Iris pigment epithelial cell (primary cell): ENCODE measurements at regions not wholly inside any gene's neighbourhood (a gene's known extent, or its start where the extent isn't known, plus 50 kb on each side); places are given as distances from the start of the nearest gene placed in this dataset.
A peak's percentile ranks its signal among the peaks of the same experiment; 100 is the strongest.

Experiments
- DNase-seq: peaks from one replicate; pipeline ENCODE4 v3.0.0-alpha.2; 2011; ENCODE audit warnings: low read depth

DNA sequence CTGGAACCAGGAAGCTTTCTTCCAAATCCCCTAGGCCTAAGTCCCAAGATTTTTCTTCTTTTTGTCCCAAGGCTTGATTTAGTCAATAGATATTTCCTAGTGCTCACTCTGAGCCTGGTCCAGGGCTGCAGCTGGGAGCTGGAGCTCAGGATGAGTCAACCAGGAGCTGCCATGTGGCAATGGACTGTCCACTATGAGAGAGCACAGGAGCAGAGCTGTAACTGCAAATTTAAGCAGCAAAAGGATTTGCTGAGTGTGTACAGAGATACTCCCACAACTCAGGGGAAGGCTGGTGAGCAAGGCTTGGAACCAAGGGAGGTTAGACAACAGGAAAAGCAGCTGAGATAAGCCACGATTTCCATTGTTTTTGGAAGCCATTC, 92.1 kb upstream of the CXCL12 start:
- peak; percentile 52 for DNase-seq

- peak; percentile 17 for DNase-seq
Observed at GRCh38 chr10:44478040-44478439, 93.1 kb upstream of the CXCL12 start.

- no peak for DNase-seq
Observed at GRCh38 chr10:44478876-44479705, 94.2 kb upstream of the CXCL12 start.

- DNase-seq = no peak
Observed at GRCh38 chr10:44492678-44493077, 107.8 kb upstream of the CXCL12 start.

DNA sequence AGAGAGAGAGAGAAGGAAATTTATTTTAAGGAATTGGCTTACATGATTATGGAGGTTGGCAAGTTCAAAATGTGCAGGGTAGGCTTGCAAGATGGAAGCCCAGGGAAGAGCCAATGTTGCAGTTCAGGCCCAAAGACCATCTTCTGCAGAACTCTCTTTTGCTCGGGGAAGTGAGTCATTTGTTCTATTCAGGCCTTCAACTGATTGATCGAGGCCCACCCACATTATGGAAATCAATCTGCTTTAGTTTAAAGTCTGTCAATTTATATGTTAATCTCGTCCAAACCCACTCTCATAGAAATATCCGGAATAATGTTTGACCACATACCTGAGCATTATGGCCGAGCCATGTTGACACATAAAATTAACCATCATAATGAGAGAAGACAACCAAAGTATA, 113.3 kb upstream of the CXCL12 start:
- DNase-seq = no peak

GRCh38 chr10:44500451-44500850, 115.6 kb upstream of the CXCL12 start:
- no peak for DNase-seq

- no peak for DNase-seq
Observed at GRCh38 chr10:44506386-44506785, 121.5 kb upstream of the CXCL12 start.

- DNase-seq = peak; percentile 43
Observed at GRCh38 chr10:44510379-44511115, 125.7 kb upstream of the CXCL12 start.

DNA sequence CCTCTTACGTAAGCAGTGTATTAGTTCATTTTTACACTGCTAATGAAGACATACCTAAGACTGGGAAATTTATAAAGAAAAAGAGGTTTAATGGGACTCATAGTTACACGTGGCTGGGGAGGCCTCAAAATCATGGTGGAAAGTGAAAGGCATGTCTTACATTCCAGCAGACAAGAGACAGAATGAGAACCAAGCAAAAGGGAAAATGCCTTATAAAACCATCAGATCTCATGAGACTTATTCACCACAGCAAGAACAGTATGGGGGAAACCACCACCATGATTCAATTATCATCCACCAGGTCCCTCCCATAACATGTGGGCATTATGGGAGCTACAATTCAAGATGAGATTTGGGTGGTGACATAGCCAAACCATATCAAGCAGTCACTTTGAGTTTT, 126.3 kb upstream of the CXCL12 start:
- DNase-seq = no peak

- DNase-seq = no peak
Observed at GRCh38 chr10:44511601-44512000, 126.7 kb upstream of the CXCL12 start.

GRCh38 chr10:44512431-44513022, 127.6 kb upstream of the CXCL12 start:
- no peak for DNase-seq

DNA sequence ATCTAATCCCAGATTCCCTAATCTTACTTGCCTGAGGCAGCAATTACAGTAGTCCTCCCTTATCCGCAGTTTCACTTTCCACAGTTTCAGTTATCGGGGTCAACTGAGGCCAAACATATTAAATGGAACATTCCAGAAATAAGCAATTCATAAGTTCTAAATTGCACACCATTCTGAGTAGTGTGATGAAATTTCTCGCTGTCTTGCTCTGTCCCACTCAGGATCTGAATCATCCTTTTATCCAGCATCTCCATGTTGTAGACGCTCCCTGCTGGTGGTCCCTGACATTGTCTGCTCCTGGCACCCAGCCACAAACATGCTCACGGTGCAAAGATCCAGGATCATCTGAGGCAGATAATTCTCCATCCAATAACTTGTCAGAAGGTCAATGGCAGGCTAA, 128.7 kb upstream of the CXCL12 start:
- DNase-seq = peak; percentile 40

- DNase-seq = no peak
Observed at GRCh38 chr10:44516891-44517290, 132.0 kb upstream of the CXCL12 start.

GRCh38 chr10:44517635-44518034, 132.7 kb upstream of the CXCL12 start:
- no peak for DNase-seq

GRCh38 chr10:44519361-44519760, 134.5 kb upstream of the CXCL12 start:
- no peak for DNase-seq

GRCh38 chr10:44520651-44521050, 135.8 kb upstream of the CXCL12 start:
- no peak for DNase-seq

DNA sequence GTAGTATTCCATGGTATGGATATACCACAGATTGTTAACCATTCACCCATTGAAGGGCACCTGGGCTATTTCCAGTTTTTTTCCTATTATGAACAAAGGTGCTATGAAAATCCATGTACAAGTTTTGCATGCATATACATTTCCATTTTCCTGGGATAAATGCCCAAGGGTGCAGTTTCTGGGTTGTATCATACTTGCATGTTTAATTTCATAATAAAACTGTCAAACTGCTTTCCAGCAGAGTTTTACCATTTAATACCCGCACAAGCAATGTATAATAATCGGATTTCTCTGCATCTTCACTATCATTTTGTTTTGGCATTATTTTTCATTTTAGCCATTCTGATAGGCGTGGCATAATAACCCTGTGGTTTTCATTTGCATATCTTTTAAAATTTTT, 154.3 kb upstream of the CXCL12 start:
- no peak for DNase-seq

DNA sequence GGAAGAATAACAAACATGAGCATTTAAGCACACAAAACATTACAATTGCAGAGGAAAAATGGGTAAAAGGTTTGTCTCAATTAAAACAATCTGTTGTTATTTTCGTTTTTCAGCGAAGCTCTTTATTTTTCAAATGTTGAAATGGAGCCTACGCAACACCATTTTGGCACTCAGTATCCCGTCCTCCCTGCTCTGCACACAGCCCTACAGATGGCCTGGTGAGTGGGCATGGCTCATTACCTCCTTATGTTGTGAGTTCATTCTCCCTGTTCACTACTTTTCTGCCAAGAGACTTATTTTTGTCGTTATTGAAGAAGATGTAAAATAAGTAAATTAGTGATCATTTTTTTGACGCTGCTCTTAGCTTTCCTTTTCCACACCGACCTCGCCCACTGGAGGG, 167.8 kb upstream of the CXCL12 start:
- no peak for DNase-seq

DNA sequence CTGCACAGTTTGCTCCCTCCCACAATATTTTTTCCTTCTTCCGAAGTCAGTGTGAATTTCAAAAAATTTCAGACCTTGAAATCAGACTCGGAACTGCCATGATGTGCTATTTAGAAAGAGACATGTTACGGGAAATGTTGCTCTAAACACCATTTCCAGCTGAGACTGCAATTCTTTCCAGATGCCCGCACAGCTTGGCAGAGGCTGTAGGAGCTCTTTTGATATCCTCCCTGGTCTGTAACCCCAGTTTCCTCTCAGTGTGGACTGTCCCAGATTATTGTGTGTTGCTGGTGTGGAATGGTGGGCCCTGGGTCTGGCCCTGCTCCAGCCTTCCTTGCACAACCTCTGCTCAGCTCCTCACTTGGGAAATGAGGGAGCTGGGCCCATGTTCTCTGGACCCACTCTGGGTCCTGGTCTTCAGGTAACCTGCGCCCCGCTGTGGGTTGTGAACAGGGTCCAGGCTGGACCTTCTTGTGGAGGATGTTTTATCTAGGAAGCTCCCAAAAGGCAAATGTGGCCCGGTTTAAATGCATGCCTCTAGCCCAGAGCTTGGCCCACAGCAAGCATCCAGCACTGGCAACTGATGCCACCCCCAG, 172.8 kb upstream of the CXCL12 start:
- DNase-seq = no peak

- DNase-seq = peak; percentile 14
Observed at GRCh38 chr10:44558521-44558920, 173.6 kb upstream of the CXCL12 start.

DNA sequence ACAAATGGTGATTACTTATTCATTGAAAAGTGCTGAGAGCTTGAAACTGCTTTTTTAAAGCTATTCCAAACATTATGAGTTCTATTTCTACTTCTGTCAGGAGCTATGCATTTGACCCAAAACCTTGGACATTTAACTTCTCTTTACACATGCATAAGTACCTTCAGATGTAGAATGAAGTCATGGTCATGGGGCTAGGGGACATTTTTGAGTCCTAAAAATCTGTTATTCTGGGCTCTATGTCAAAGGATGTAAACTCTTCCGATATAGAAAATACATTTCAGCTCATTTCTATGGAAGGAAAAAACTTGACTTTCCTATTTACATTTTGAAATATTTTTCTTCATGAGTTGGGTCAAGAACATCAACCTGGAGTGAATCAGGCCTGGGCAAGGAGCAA, 179.5 kb upstream of the CXCL12 start:
- no peak for DNase-seq

GRCh38 chr10:44564790-44565189, 179.9 kb upstream of the CXCL12 start:
- DNase-seq = no peak

- no peak for DNase-seq
Observed at GRCh38 chr10:44566786-44567185, 181.9 kb upstream of the CXCL12 start.
